Activated CD4-positive, alpha-beta T cell treated with anti-CD3 and anti-CD28 coated beads, Interleukin-2, amount 10 ng/mL, durations not matched to agents 24 days and 14 days (primary cell): ENCODE measurements at regions not wholly inside any gene's neighbourhood (a gene's known extent, or its start where the extent isn't known, plus 50 kb on each side); places are given as distances from the start of the nearest gene placed in this dataset.

Experiments
- DNase-seq: peaks from one replicate; pipeline ENCODE4 v3.0.0; 2022
- H3K27ac Mint-ChIP-seq: one replicate; pipeline ENCODE4 v1.8.0; 2022; ENCODE audit warnings: mild to moderate bottlenecking, mixed read lengths
- H3K27me3 Mint-ChIP-seq: one replicate; pipeline ENCODE4 v1.8.0; 2022; ENCODE audit warnings: mixed read lengths
- H3K36me3 Mint-ChIP-seq: one replicate; pipeline ENCODE4 v1.8.0; 2022; ENCODE audit warnings: low read depth, mild to moderate bottlenecking, mixed read lengths
- H3K4me1 Mint-ChIP-seq: one replicate; pipeline ENCODE4 v1.8.0; 2021; ENCODE audit warnings: mixed read lengths
- H3K4me3 Mint-ChIP-seq: one replicate; pipeline ENCODE4 v1.8.0; 2022; ENCODE audit warnings: mild to moderate bottlenecking, moderate library complexity, mixed read lengths
- H3K9me3 Mint-ChIP-seq: one replicate; pipeline ENCODE4 v1.8.0; 2021; ENCODE audit warnings: mixed read lengths
- intact Hi-C: fragments of 100-400 bp; cut with micrococcal nuclease; formaldehyde crosslinking; loops from one replicate; pipeline ENCODE4 v1.15.1; 2023

DNA sequence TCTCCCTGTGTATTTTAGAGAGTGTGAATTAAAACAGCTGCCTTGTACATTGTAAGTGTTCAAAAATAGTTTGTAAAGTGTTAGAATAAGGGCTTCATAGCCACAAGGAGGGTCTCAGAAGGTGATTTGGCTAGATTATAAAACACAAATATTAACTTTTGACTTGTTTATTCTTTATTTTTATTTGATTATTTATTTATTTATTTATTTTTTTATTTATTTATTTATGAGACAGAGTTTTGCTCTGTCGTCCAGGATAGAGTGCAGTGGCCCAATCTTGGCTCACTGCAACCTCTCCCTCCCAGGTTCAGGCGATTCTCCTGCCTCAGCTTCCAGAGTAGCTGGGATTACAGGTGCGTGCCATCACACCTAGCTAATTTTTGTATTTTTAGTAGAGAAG lies 111.5 kb upstream of the RBFOX1 start:
- Mint-ChIP-seq H3K27ac (no peak overlapping the region), H3K4me1 (no peaks in the 10 kb centered on the region), H3K9me3 (peaks cover 15% of the 10 kb centered on the region), H3K27me3 (no peaks in the 10 kb centered on the region), H3K4me3 (no peak overlapping the region), H3K36me3 (no peaks in the 10 kb centered on the region)
- intact Hi-C loops = no loop called here
- DNase-seq = no peak

DNA sequence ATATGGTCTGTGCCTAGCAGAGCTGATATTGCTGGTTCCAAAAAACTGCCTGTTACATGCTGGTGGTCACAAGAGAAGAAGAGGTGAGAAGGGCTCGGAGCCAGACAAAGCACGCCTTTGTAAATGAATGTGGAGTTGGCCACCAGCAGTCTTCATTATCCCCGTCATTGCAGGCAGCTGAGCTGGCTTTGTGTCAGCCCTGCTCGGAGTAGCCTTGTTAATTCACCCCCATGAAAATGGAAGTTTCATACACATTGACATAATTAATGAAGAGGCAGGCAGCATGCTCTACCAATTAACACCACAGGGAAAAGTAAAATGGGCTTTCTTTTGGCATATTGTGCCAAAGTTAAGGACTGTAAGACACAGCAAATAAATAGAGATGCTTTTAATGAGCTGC lies 113.7 kb upstream of the RBFOX1 start:
- intact Hi-C loops = no loop called here
- Mint-ChIP-seq H3K27me3 (no peaks in the 10 kb centered on the region), H3K4me1 (no peaks in the 10 kb centered on the region), H3K36me3 (no peaks in the 10 kb centered on the region), H3K9me3 (peaks cover 21% of the 10 kb centered on the region), H3K4me3 (no peak overlapping the region), H3K27ac (no peak overlapping the region)
- no peak for DNase-seq

DNA sequence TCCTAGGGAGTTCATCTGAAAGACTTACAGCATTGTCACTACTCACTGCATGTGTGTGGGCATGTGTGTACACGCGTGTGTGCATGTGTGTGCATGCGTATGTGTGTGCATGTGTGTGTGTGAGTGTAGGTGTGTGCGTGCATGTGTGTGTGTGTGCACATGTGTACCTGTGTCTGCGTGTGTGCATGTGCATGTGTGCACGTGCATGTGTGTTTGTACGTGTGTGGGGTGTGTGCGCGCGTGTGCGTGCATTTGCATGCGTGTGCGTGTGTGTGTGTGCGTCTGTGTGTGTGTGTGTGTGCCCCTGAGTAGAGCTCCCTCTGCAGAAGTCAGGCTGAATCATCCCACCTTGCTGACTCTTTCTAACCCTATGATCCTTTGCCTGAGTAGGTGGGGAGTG lies 114.8 kb upstream of the RBFOX1 start:
- H3K4me3 Mint-ChIP-seq = no peak overlapping the region
- no peaks in the 10 kb centered on the region for H3K27me3 Mint-ChIP-seq
- no peak for DNase-seq
- no peaks in the 10 kb centered on the region for H3K36me3 Mint-ChIP-seq
- intact Hi-C loops = no loop called here
- H3K9me3 Mint-ChIP-seq = peaks cover 19% of the 10 kb centered on the region
- no peak overlapping the region for H3K27ac Mint-ChIP-seq
- no peaks in the 10 kb centered on the region for H3K4me1 Mint-ChIP-seq

DNA sequence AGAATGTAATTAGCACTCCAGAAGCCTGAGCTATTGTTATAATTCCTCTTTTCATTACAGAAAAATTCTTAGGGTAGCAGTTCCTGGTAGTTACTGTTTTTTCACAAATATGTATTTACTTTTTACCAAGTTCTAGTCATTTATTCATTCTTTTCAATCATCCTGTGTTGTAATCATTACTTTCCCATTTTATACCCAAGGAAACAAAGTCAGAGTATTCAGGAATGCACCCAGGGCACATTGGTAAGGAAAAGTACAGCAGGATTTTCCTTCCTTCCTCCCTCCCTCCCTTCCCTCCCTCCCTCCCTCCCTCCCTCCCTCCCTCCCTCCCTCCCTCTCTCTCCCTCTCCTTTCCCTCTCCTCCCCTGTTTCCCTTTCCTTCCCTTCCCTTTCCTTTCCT lies 115.9 kb upstream of the RBFOX1 start:
- no peaks in the 10 kb centered on the region for H3K4me1 Mint-ChIP-seq
- H3K9me3 Mint-ChIP-seq = peaks cover 17% of the 10 kb centered on the region

DNA sequence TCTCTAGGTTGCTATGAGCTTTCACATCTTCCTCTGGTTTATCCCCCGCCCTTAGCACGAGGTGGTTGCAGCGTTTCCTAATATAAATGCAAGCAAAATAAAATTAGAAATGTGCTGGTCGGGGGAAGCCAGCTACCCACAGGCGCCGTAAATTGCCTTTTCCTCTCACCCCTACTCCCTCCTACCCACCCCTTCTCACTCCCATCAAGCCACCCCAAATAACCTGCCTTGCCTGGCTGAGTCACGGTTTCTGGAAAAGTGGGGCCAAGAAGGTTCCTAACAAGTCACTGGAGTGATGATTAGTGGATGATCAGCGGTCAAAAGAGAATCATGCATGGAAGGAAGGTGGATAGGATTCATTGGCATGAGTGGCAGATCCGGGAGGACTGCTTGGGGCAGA lies 120.9 kb upstream of the RBFOX1 start:
- no peak overlapping the region for H3K27ac Mint-ChIP-seq
- no peak for DNase-seq
- H3K4me3 Mint-ChIP-seq = no peak overlapping the region
- H3K36me3 Mint-ChIP-seq = no peaks in the 10 kb centered on the region
- H3K4me1 Mint-ChIP-seq = no peaks in the 10 kb centered on the region
- H3K9me3 Mint-ChIP-seq = peaks cover 10% of the 10 kb centered on the region
- H3K27me3 Mint-ChIP-seq = no peaks in the 10 kb centered on the region
- intact Hi-C loops = no loop called here

More for the DNA sequence above, 115.9 kb upstream of the RBFOX1 start:
- Mint-ChIP-seq H3K27me3 (no peaks in the 10 kb centered on the region), H3K27ac (no peak overlapping the region), H3K36me3 (no peaks in the 10 kb centered on the region), H3K4me3 (no peak overlapping the region)
- intact Hi-C loops = no loop called here
- DNase-seq = no peak

DNA sequence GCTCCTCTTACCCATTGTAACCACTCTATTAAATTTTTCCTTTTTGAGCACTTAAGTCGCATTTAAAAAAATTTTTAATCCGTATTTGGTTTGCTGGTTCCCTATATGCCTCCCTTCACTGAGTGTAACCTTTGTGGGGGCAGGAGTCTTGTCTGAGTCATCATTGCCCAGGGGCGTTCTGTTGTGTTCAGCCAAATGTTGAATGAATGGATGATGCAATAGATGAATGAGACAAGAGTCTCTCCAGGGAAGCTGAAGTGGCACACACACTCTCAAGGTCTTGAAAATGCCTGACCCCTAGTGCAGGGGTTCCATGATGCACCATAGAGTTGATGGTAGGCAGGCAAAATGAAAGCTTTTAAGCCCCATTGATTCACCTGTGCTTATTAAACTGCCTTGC lies 123.0 kb upstream of the RBFOX1 start:
- intact Hi-C loops = no loop called here
- peaks cover 7% of the 10 kb centered on the region for H3K9me3 Mint-ChIP-seq
- H3K36me3 Mint-ChIP-seq = no peaks in the 10 kb centered on the region
- no peaks in the 10 kb centered on the region for H3K27me3 Mint-ChIP-seq
- DNase-seq = no peak
- H3K27ac Mint-ChIP-seq = no peak overlapping the region
- H3K4me3 Mint-ChIP-seq = no peak overlapping the region
- no peaks in the 10 kb centered on the region for H3K4me1 Mint-ChIP-seq

DNA sequence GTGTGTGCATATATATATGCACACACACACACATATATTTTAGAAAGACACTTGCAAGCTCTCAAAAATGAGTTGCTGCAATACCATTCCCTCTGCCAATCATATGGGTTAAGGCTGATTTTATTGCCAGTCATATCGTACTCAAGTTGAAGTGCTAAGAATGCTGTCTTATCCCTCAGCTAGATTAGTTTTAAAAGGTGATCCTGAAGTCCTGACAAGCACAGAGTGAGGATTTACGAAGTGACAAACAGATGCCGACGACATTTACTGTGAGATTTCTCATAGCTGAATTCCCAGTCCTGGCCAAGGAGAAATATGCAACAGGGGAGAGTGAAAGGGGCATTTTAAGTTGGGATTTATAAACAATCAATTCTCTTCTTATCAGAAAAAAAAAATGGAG lies 126.2 kb upstream of the RBFOX1 start:
- Mint-ChIP-seq H3K36me3 (no peaks in the 10 kb centered on the region), H3K4me1 (no peaks in the 10 kb centered on the region), H3K27me3 (no peaks in the 10 kb centered on the region), H3K27ac (no peak overlapping the region), H3K9me3 (peaks cover 10% of the 10 kb centered on the region), H3K4me3 (no peak overlapping the region)
- intact Hi-C loops = no loop called here
- no peak for DNase-seq

DNA sequence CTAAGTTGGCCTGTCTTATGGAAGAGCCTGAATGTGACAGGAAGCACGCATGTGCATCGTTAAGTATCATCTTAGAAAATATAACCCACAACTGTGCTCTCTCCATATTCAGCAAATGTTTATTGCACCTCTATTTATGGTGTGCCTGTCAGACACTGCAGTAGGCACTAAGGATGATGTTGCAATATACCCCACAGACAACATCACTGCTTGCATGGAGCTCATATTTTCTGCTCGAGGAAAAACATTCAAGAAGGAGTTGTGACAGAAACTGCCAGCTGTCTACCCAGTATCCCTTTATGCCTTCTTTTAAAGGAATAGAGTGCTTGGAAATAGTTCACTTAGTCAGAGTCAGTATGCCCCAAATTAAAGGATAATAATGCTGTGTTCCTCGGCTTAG lies 132.3 kb upstream of the RBFOX1 start:
- H3K4me3 Mint-ChIP-seq = no peak overlapping the region
- H3K27ac Mint-ChIP-seq = no peak overlapping the region
- no peaks in the 10 kb centered on the region for H3K4me1 Mint-ChIP-seq
- H3K9me3 Mint-ChIP-seq = peaks cover 31% of the 10 kb centered on the region
- intact Hi-C loops = no loop called here
- H3K36me3 Mint-ChIP-seq = no peaks in the 10 kb centered on the region
- no peaks in the 10 kb centered on the region for H3K27me3 Mint-ChIP-seq
- DNase-seq = no peak

DNA sequence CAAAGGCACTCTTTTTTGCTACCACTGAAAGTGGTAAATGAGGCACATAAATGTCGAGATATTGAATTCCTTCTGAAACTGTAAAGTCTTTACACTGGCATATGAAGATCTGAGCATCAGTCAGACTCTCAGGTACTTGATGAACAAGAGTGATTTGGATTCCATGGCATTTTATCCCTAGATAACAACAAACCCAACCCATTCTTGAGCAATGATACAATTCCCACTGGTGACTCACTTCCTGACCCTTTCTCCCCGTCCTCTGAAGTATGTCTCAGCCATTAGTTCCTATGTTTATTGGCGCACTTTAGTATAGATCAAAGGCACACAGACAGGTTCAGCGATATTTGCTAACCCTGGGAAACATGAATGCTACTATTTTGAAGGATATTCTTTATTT lies 147.0 kb upstream of the RBFOX1 start:
- no peaks in the 10 kb centered on the region for H3K27me3 Mint-ChIP-seq
- no peaks in the 10 kb centered on the region for H3K36me3 Mint-ChIP-seq
- peaks cover 27% of the 10 kb centered on the region for H3K9me3 Mint-ChIP-seq
- intact Hi-C loops = no loop called here
- no peak overlapping the region for H3K4me3 Mint-ChIP-seq
- H3K27ac Mint-ChIP-seq = no peak overlapping the region
- H3K4me1 Mint-ChIP-seq = no peaks in the 10 kb centered on the region
- no peak for DNase-seq

DNA sequence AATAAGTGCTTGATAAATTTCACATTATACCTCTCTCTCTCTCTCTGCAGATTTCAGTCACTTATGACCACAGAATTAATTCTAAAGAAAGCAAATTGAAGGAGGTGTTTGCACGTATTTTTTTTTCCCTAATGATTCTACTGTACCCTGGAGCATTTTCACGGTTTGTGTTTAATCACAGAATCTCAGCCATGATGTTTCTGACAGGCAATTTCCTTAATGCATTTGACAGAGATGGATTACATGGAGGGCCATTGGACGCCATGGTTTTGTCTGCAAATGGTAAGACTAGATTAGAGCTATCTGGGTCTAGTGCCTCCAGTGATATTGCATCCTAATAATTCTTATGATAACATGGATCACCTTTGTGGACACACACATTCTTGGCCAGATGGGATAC lies 147.5 kb upstream of the RBFOX1 start:
- H3K4me1 Mint-ChIP-seq = no peaks in the 10 kb centered on the region
- no peak for DNase-seq
- no peaks in the 10 kb centered on the region for H3K36me3 Mint-ChIP-seq
- H3K4me3 Mint-ChIP-seq = no peak overlapping the region
- no peaks in the 10 kb centered on the region for H3K27me3 Mint-ChIP-seq
- intact Hi-C loops = no loop called here
- H3K27ac Mint-ChIP-seq = no peak overlapping the region
- peaks cover 22% of the 10 kb centered on the region for H3K9me3 Mint-ChIP-seq

DNA sequence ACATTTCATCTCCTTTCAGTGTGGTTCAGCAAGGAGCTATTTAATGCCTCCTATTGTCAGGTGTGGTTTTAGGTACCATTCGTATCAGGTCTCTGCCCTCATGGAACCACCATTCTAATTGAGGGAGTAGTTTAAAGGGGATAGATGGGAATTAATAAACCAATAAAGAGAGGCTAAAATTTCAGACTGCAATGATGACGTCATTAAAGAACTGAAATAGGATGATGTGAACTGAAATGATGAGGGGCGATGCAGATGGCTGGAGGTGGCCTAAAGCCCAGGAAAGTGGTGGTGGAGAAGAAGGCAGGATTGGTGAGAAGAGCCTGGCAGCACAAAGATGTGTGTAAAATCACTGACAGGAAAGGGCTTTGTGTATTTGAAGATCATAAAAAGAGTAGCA lies 148.9 kb upstream of the RBFOX1 start:
- Mint-ChIP-seq H3K27me3 (no peaks in the 10 kb centered on the region), H3K36me3 (no peaks in the 10 kb centered on the region), H3K4me3 (no peak overlapping the region), H3K27ac (no peak overlapping the region), H3K9me3 (peaks cover 18% of the 10 kb centered on the region), H3K4me1 (no peaks in the 10 kb centered on the region)
- intact Hi-C loops = no loop called here
- DNase-seq = no peak

DNA sequence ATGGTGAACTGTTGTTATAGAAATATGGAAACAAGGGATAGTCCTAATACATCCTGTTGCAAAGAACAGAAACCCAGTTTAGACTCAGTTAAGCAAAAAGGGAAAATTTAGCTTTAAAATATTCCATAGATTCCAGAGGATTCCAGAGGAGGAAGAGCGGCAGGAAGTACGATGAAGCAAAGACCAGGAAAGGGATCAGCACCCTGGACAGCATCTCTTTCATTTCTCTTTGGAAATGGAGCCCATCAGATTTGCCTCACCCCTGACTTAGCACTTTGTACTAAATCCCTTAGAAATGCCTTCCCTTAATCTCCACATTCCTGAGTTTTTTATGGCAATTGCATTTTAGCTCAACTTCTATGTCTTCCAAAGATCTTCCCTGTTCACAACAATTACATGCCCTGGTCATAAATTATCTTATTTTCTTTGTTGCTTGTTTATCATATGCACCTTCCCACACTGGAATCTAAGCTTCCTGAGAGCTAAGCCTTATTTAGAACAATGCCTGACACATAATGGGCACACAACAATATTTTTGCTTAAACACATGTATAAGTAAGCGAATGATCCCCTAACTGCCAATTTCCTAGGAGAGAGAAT lies 150.0 kb upstream of the RBFOX1 start:
- H3K27ac Mint-ChIP-seq = no peak overlapping the region
- H3K4me1 Mint-ChIP-seq = no peaks in the 10 kb centered on the region
- intact Hi-C loops = no loop called here
- H3K36me3 Mint-ChIP-seq = no peaks in the 10 kb centered on the region
- no peaks in the 10 kb centered on the region for H3K27me3 Mint-ChIP-seq
- peaks cover 17% of the 10 kb centered on the region for H3K9me3 Mint-ChIP-seq
- no peak for DNase-seq
- no peak overlapping the region for H3K4me3 Mint-ChIP-seq

DNA sequence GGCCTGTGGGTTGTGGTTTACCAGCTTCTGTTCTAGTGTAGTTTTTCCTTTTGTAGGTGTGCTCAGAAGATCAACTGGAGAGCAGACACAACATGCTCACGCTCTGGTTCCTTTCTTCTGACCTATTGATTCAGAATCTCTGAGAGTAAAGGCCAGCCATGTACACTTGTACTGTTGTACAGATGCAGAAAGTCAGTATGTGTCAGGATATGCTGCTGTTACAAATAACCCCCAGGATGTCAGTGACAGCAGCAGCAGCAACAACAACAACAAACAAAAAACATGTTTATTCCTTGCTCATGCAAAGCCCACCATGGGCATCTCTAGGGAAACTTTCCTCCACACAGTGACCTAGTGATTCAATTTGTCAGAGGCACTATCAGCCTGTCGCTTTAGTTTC lies 154.8 kb upstream of the RBFOX1 start:
- no peaks in the 10 kb centered on the region for H3K4me1 Mint-ChIP-seq
- H3K36me3 Mint-ChIP-seq = no peaks in the 10 kb centered on the region
- no peaks in the 10 kb centered on the region for H3K27me3 Mint-ChIP-seq
- no peak overlapping the region for H3K27ac Mint-ChIP-seq
- H3K9me3 Mint-ChIP-seq = peaks cover 16% of the 10 kb centered on the region
- no peak overlapping the region for H3K4me3 Mint-ChIP-seq
- no peak for DNase-seq
- intact Hi-C loops = no loop called here

DNA sequence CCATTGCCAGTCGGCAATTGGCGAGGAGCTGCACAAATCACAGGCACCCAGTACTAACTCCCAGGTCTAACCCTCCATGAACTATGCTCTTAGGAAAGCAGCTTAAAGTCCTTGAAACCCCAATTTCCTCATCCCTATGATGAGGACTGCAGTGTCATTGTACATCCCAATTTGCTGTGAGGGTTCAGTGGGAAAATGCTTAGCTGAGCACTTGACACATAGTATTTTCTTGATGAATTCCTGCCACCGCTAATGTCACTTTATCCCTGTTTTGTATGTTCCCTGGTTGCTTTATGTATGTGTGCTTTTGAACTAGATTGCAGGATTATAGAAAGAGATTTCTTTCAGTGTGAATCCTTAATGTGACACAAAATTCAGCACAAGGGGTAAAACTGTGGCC lies 161.5 kb upstream of the RBFOX1 start:
- Mint-ChIP-seq H3K27ac (no peak overlapping the region), H3K27me3 (no peaks in the 10 kb centered on the region), H3K9me3 (peaks cover 14% of the 10 kb centered on the region)

DNA sequence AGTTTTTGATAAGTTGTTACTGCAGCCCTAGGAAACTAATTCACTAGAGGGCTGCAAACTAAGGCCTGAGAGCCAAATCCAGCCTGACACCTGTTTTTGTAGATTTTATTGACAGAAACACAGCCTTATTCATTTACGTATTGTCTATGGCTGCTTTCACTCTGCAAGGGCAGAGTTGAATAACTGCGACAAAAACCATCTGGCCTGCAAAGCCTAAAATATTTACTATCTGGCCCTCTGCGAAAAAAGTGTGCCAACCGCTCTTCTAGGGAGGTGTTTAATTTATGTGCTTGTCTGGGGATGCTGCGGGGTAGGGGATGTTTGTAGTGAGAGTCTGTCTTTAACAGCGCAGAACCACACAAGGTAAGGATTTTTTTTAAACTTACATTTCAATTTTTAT lies 165.0 kb upstream of the RBFOX1 start:
- DNase-seq = no peak
- Mint-ChIP-seq H3K27ac (no peak overlapping the region), H3K4me3 (no peak overlapping the region), H3K9me3 (peaks cover 10% of the 10 kb centered on the region), H3K27me3 (no peaks in the 10 kb centered on the region), H3K4me1 (no peaks in the 10 kb centered on the region), H3K36me3 (no peaks in the 10 kb centered on the region)
- intact Hi-C loops = no loop called here

More for the DNA sequence above, 161.5 kb upstream of the RBFOX1 start:
- Mint-ChIP-seq H3K4me1 (no peaks in the 10 kb centered on the region), H3K4me3 (no peak overlapping the region), H3K36me3 (no peaks in the 10 kb centered on the region)
- intact Hi-C loops = no loop called here
- DNase-seq = no peak
